ENCODE measurements at regions not wholly inside any gene's neighbourhood (a gene's known extent, or its start where the extent isn't known, plus 50 kb on each side); places are given as distances from the start of the nearest gene placed in this dataset.

- Mint-ChIP-seq H3K36me3 (ENCODE audit: low read depth, unreplicated experiment) (no peaks in the 10 kb centered on the region), H3K27ac (ENCODE audit: unreplicated experiment) (no peak overlapping the region), H3K4me1 (ENCODE audit: low read depth, unreplicated experiment) (peaks cover 12% of the 10 kb centered on the region), H3K9me3 (ENCODE audit: unreplicated experiment) (peaks cover 5% of the 10 kb centered on the region), H3K27me3 (ENCODE audit: low read depth, unreplicated experiment) (peaks cover 17% of the 10 kb centered on the region), H3K4me3 (ENCODE audit: unreplicated experiment) (no peak overlapping the region)
- no peaks in the 10 kb centered on the region for H3K9me3 ChIP-seq (ENCODE audit: insufficient read depth, low read depth, low read length)
- no peak overlapping the region for H3K9ac ChIP-seq (ENCODE audit: low read length)
- no peaks in the 10 kb centered on the region for H3K36me3 ChIP-seq (ENCODE audit: insufficient read depth, low read length)
- DNase-seq (ENCODE audit: low read depth) (no peak), FAIRE-seq (no peak)
- no peaks in the 10 kb centered on the region for H3K79me2 ChIP-seq (ENCODE audit: insufficient read depth, low read length)
- TF ChIP-seq EZH2 (IDR thresholded peaks at IDR 0.05; ENCODE audit: insufficient read depth, low read length) (no peak), CTCF (IDR thresholded peaks at IDR 0.05; ENCODE audit: insufficient read depth, low read depth, low read length) (no peak)
- H3K27me3 ChIP-seq (ENCODE audit: insufficient read depth, low read length), result no peaks in the 10 kb centered on the region
- no peak overlapping the region for H3K4me3 ChIP-seq (ENCODE audit: insufficient read depth, low read depth, low read length)
- no peak overlapping the region for H3K27ac ChIP-seq (ENCODE audit: low read depth, low read length)
- H2AFZ ChIP-seq (ENCODE audit: low read depth, low read length), result no peak overlapping the region
- H4K20me1 ChIP-seq (ENCODE audit: insufficient read depth, low read length), result no peaks in the 10 kb centered on the region
- H3K4me1 ChIP-seq (ENCODE audit: insufficient read depth, low read length), result no peaks in the 10 kb centered on the region
- H3K4me2 ChIP-seq (ENCODE audit: low read length), result no peak overlapping the region
Observed at GRCh38 chr11:70574725-70575347, 176.5 kb downstream of the CTTN start.

- Histone ChIP-seq H3K36me3 (ENCODE audit: insufficient read depth, low read length) (no peaks in the 10 kb centered on the region), H3K9me3 (ENCODE audit: insufficient read depth, low read depth, low read length) (no peaks in the 10 kb centered on the region), H2AFZ (ENCODE audit: low read depth, low read length) (no peak overlapping the region), H3K4me3 (ENCODE audit: insufficient read depth, low read depth, low read length) (no peak overlapping the region), H4K20me1 (ENCODE audit: insufficient read depth, low read length) (no peaks in the 10 kb centered on the region), H3K79me2 (ENCODE audit: insufficient read depth, low read length) (no peaks in the 10 kb centered on the region), H3K4me1 (ENCODE audit: insufficient read depth, low read length) (no peaks in the 10 kb centered on the region), H3K4me2 (ENCODE audit: low read length) (no peak overlapping the region), H3K9ac (ENCODE audit: low read length) (no peak overlapping the region), H3K27me3 (ENCODE audit: insufficient read depth, low read length) (no peaks in the 10 kb centered on the region), H3K27ac (ENCODE audit: low read depth, low read length) (no peak overlapping the region)
- Mint-ChIP-seq H3K36me3 (ENCODE audit: low read depth, unreplicated experiment) (no peaks in the 10 kb centered on the region), H3K9me3 (ENCODE audit: unreplicated experiment) (peaks cover 5% of the 10 kb centered on the region), H3K4me1 (ENCODE audit: low read depth, unreplicated experiment) (peaks cover 12% of the 10 kb centered on the region), H3K27ac (ENCODE audit: unreplicated experiment) (no peak overlapping the region), H3K27me3 (ENCODE audit: low read depth, unreplicated experiment) (peaks cover 17% of the 10 kb centered on the region), H3K4me3 (ENCODE audit: unreplicated experiment) (no peak overlapping the region)
- no peak for TF ChIP-seq EZH2 (IDR thresholded peaks at IDR 0.05; ENCODE audit: insufficient read depth, low read length)
- TF ChIP-seq CTCF (IDR thresholded peaks at IDR 0.05; ENCODE audit: insufficient read depth, low read depth, low read length), result no peak
- FAIRE-seq, result no peak
- no peak for DNase-seq (ENCODE audit: low read depth)
Observed at GRCh38 chr11:70575396-70576060, 177.2 kb downstream of the CTTN start.

GRCh38 chr11:70577258-70577603 is 178.9 kb downstream of the CTTN start:
- no peaks in the 10 kb centered on the region for H3K27me3 ChIP-seq (ENCODE audit: insufficient read depth, low read length)
- H2AFZ ChIP-seq (ENCODE audit: low read depth, low read length), result no peak overlapping the region
- no peaks in the 10 kb centered on the region for H3K4me1 ChIP-seq (ENCODE audit: insufficient read depth, low read length)
- no peak overlapping the region for H3K4me2 ChIP-seq (ENCODE audit: low read length)
- H3K4me3 Mint-ChIP-seq (ENCODE audit: unreplicated experiment), result no peak overlapping the region
- H3K9me3 ChIP-seq (ENCODE audit: insufficient read depth, low read depth, low read length), result no peaks in the 10 kb centered on the region
- DNase-seq (ENCODE audit: low read depth) (no peak), FAIRE-seq (no peak)
- TF ChIP-seq EZH2 (IDR thresholded peaks at IDR 0.05; ENCODE audit: insufficient read depth, low read length), result no peak
- no peak for TF ChIP-seq CTCF (IDR thresholded peaks at IDR 0.05; ENCODE audit: insufficient read depth, low read depth, low read length)
- peaks cover 23% of the 10 kb centered on the region for H3K27me3 Mint-ChIP-seq (ENCODE audit: low read depth, unreplicated experiment)
- H3K27ac ChIP-seq (ENCODE audit: low read depth, low read length), result no peak overlapping the region
- no peaks in the 10 kb centered on the region for H4K20me1 ChIP-seq (ENCODE audit: insufficient read depth, low read length)
- no peak overlapping the region for H3K9ac ChIP-seq (ENCODE audit: low read length)
- no peak overlapping the region for H3K4me3 ChIP-seq (ENCODE audit: insufficient read depth, low read depth, low read length)
- H3K36me3 ChIP-seq (ENCODE audit: insufficient read depth, low read length), result no peaks in the 10 kb centered on the region
- H3K4me1 Mint-ChIP-seq (ENCODE audit: low read depth, unreplicated experiment), result peaks cover 5% of the 10 kb centered on the region
- peaks cover 5% of the 10 kb centered on the region for H3K9me3 Mint-ChIP-seq (ENCODE audit: unreplicated experiment)
- no peaks in the 10 kb centered on the region for H3K36me3 Mint-ChIP-seq (ENCODE audit: low read depth, unreplicated experiment)
- no peak overlapping the region for H3K27ac Mint-ChIP-seq (ENCODE audit: unreplicated experiment)
- H3K79me2 ChIP-seq (ENCODE audit: insufficient read depth, low read length), result no peaks in the 10 kb centered on the region
